ENCODE measurements at regions not wholly inside any gene's neighbourhood (a gene's known extent, or its start where the extent isn't known, plus 50 kb on each side); places are given as distances from the start of the nearest gene placed in this dataset.

DNA sequence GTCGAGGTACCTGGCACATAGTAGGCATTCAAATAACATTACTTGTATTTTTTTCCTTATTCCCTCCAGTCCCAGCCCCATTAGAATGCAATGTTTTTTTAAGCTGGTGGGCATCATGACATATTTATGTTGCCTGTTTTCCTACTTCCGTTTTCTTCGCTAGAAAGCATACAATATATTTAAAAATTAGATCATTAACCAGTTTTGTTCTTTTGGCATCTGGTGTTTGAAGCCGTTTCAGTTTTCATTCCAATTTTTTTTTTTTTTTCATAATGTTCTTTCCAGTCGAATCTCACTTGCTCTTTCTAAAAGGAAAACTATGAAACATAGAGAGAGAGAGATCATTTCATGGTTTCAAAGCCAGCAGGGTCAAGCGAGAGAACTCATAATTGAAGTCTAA is 228.3 kb upstream of the C9orf72 start:
- no peak for TF ChIP-seq BHLHE40 (IDR thresholded peaks at IDR 0.05; ENCODE audit: low read depth, low read length)
- TF ChIP-seq, protein P1, sequence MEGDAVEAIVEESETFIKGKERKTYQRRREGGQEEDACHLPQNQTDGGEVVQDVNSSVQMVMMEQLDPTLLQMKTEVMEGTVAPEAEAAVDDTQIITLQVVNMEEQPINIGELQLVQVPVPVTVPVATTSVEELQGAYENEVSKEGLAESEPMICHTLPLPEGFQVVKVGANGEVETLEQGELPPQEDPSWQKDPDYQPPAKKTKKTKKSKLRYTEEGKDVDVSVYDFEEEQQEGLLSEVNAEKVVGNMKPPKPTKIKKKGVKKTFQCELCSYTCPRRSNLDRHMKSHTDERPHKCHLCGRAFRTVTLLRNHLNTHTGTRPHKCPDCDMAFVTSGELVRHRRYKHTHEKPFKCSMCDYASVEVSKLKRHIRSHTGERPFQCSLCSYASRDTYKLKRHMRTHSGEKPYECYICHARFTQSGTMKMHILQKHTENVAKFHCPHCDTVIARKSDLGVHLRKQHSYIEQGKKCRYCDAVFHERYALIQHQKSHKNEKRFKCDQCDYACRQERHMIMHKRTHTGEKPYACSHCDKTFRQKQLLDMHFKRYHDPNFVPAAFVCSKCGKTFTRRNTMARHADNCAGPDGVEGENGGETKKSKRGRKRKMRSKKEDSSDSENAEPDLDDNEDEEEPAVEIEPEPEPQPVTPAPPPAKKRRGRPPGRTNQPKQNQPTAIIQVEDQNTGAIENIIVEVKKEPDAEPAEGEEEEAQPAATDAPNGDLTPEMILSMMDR (conservative IDR thresholded peaks at IDR 0.05; ENCODE audit: low read depth, low read length): no peak
- TF ChIP-seq, protein P2, sequence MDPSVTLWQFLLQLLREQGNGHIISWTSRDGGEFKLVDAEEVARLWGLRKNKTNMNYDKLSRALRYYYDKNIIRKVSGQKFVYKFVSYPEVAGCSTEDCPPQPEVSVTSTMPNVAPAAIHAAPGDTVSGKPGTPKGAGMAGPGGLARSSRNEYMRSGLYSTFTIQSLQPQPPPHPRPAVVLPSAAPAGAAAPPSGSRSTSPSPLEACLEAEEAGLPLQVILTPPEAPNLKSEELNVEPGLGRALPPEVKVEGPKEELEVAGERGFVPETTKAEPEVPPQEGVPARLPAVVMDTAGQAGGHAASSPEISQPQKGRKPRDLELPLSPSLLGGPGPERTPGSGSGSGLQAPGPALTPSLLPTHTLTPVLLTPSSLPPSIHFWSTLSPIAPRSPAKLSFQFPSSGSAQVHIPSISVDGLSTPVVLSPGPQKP (IDR thresholded peaks at IDR 0.05; ENCODE audit: borderline replicate concordance, low read depth, low read length): no peak
- TF ChIP-seq RCOR1 (IDR thresholded peaks at IDR 0.05; ENCODE audit: insufficient replicate concordance, low read length): no peak
- TF ChIP-seq, protein P3, sequence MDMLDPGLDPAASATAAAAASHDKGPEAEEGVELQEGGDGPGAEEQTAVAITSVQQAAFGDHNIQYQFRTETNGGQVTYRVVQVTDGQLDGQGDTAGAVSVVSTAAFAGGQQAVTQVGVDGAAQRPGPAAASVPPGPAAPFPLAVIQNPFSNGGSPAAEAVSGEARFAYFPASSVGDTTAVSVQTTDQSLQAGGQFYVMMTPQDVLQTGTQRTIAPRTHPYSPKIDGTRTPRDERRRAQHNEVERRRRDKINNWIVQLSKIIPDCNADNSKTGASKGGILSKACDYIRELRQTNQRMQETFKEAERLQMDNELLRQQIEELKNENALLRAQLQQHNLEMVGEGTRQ (IDR thresholded peaks at IDR 0.05; ENCODE audit: low read depth, low read length): no peak
- TF ChIP-seq POLR2A (IDR thresholded peaks at IDR 0.05; ENCODE audit: low read depth, low read length): no peak
- TF ChIP-seq RFX5 (IDR thresholded peaks at IDR 0.05; ENCODE audit: low read depth, low read length): no peak
- TF ChIP-seq MXI1 (IDR thresholded peaks at IDR 0.05; ENCODE audit: borderline replicate concordance, low read depth, low read length): no peak
